BE2C (cell line): ENCODE measurements at regions not wholly inside any gene's neighbourhood (a gene's known extent, or its start where the extent isn't known, plus 50 kb on each side); places are given as distances from the start of the nearest gene placed in this dataset.
A peak's percentile ranks its signal among the peaks of the same experiment; 100 is the strongest.

Experiments used
- DNase-seq: peaks from one replicate; pipeline ENCODE4 v3.0.0-alpha.2; 2020
- H3K27me3 ChIP-seq: fragments of 250-450 bp; sonication (Bioruptor Pico); 2 replicates; pipeline ENCODE4 v1.5.1; 2020; ENCODE audit warnings: mild to moderate bottlenecking
- H3K36me3 ChIP-seq: fragments of 250-450 bp; sonication (Bioruptor Pico); 2 replicates; pipeline ENCODE4 v1.5.1; 2020; ENCODE audit warnings: mild to moderate bottlenecking
- H3K4me1 ChIP-seq: fragments of 250-450 bp; sonication (Bioruptor Pico); 2 replicates; pipeline ENCODE4 v1.5.1; 2020
- H3K4me3 ChIP-seq: 2 replicates; pipeline ENCODE4 v1.5.1; 2011; ENCODE audit warnings: low read depth, low read length
- H3K9me3 ChIP-seq: fragments of 250-450 bp; sonication (Bioruptor Pico); 2 replicates; pipeline ENCODE4 v1.5.1; 2020
- TF ChIP-seq, protein P1 (sequence below): IDR thresholded peaks from 2 replicates; pipeline ENCODE4 v1.5.1; 2012; ENCODE audit warnings: mild to moderate bottlenecking, low read depth, low read length

DNA sequence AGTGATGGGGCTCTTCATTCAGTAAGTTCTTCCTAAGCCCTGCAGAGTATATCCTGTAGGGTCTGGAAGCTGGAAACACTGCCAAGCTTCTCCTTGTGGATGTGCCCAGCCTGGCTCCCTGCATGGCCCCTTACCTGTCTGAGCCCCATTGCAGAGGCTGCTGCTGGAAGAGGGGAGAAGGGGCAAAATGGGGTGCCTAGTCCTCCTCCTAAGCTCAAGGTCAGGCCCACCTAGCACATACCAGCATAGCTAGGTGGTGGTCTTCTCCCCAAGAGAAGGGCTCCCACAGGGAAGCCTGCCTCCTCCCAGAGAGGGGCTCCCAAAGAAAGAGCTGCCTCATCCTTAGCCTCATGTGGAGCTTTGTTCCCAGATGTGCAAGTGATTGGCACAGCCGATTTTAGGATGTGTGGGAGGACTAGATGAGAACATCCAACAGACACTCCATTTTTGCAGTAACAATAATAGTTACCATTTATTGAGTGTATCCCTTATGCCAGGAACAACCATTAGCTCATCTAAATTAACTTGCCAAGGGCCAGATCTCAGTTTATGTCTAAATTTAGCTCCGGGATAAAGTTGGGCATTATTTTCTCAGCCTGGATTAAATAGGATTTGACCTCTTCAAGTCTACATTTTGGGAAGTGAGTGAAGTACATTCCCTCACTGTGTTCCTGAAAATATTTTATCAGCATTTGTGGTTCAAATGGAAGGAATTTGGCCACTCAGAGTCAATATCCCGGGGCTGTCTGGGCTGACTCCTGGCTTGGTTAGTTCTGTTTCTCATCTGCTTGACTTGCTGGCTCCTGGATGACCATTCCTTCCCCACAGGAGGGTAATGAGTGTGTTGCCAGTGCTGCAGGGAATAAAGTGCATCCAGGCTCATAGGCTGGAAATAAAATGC lies 291.1 kb upstream of the ROPN1 start:
- H3K4me1 ChIP-seq, result peaks cover 29% of the 10 kb centered on the region
- no peaks in the 10 kb centered on the region; the same call in 1 of the 2 replicates for H3K36me3 ChIP-seq
- no peak overlapping the region for H3K4me3 ChIP-seq
- TF ChIP-seq, protein P1, sequence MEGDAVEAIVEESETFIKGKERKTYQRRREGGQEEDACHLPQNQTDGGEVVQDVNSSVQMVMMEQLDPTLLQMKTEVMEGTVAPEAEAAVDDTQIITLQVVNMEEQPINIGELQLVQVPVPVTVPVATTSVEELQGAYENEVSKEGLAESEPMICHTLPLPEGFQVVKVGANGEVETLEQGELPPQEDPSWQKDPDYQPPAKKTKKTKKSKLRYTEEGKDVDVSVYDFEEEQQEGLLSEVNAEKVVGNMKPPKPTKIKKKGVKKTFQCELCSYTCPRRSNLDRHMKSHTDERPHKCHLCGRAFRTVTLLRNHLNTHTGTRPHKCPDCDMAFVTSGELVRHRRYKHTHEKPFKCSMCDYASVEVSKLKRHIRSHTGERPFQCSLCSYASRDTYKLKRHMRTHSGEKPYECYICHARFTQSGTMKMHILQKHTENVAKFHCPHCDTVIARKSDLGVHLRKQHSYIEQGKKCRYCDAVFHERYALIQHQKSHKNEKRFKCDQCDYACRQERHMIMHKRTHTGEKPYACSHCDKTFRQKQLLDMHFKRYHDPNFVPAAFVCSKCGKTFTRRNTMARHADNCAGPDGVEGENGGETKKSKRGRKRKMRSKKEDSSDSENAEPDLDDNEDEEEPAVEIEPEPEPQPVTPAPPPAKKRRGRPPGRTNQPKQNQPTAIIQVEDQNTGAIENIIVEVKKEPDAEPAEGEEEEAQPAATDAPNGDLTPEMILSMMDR, result no peak
- no peak for DNase-seq
- H3K9me3 ChIP-seq, result no peaks in the 10 kb centered on the region
- no peaks in the 10 kb centered on the region for H3K27me3 ChIP-seq

GRCh38 chr3:124283652-124284023 lies 291.7 kb upstream of the ROPN1 start:
- Histone ChIP-seq H3K27me3 (no peaks in the 10 kb centered on the region), H3K4me1 (peaks cover 29% of the 10 kb centered on the region), H3K4me3 (no peak overlapping the region), H3K9me3 (no peaks in the 10 kb centered on the region), H3K36me3 (no peaks in the 10 kb centered on the region; the same call in 1 of the 2 replicates)
- no peak for DNase-seq
- TF ChIP-seq, protein P1, result no peak

- H3K36me3 ChIP-seq, result no peaks in the 10 kb centered on the region
- H3K9me3 ChIP-seq, result no peaks in the 10 kb centered on the region
- DNase-seq, result no peak
- peaks cover 19% of the 10 kb centered on the region for H3K4me1 ChIP-seq
- no peak overlapping the region for H3K4me3 ChIP-seq
- no peaks in the 10 kb centered on the region for H3K27me3 ChIP-seq
- TF ChIP-seq, protein P1, result no peak
Measured at GRCh38 chr3:124288996-124289395, 297.1 kb upstream of the ROPN1 start.

DNA sequence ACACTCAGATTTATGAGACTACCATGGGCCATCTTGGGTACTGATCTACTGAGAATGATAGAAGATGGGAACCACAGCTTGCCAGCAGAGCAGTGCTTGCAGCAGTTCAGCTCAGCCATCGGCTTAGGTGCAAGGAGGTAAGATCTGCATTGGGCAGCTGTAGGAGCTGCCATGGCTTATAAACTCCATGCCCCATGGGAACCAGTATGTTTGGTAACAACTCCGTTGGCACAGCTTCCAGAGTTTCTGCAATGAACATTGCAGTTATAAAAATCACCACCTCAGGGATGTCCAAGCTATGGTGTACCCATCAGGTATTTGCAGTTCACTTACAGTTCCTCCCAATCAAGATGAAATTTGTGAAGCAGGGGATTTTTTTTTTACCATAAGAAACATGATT lies 299.1 kb upstream of the ROPN1 start:
- TF ChIP-seq, protein P1, result no peak
- Histone ChIP-seq H3K27me3 (no peaks in the 10 kb centered on the region), H3K9me3 (no peaks in the 10 kb centered on the region), H3K36me3 (no peaks in the 10 kb centered on the region), H3K4me3 (no peak overlapping the region), H3K4me1 (peaks cover 31% of the 10 kb centered on the region)
- no peak for DNase-seq

DNA sequence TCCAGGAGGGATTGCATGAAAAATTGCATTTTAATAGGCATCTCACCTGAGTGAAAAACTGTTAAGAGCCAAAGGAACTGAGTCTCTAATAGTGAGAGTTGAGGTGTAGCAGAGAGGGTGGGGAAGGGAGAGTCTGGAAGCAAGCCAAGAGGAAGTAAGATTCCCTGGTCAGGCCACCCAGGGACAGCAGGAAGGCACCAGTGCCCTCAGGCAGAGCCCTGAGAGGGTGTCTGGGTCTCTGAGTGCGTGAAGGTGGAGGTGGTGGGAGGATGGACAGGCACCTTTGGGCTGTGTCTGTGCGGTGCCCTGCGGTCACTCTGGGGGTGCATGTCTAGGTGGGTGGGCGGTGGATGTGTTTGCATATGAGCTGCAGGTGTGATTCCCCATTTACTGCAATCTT lies 300.4 kb upstream of the ROPN1 start:
- TF ChIP-seq, protein P1, result no peak
- H3K27me3 ChIP-seq, result no peaks in the 10 kb centered on the region
- H3K4me1 ChIP-seq, result peaks cover 44% of the 10 kb centered on the region
- H3K9me3 ChIP-seq, result no peaks in the 10 kb centered on the region
- no peaks in the 10 kb centered on the region for H3K36me3 ChIP-seq
- peak; percentile 53 for DNase-seq
- no peak overlapping the region for H3K4me3 ChIP-seq

- Histone ChIP-seq H3K9me3 (no peaks in the 10 kb centered on the region), H3K27me3 (no peaks in the 10 kb centered on the region), H3K4me1 (peaks cover 54% of the 10 kb centered on the region), H3K4me3 (no peak overlapping the region), H3K36me3 (no peaks in the 10 kb centered on the region)
- TF ChIP-seq, protein P1, result no peak
- no peak for DNase-seq
Measured at GRCh38 chr3:124293584-124293983, 301.7 kb upstream of the ROPN1 start.
